Esophagus muscularis mucosa (tissue), 4 donors: ENCODE measurements at regions not wholly inside any gene's neighbourhood (a gene's known extent, or its start where the extent isn't known, plus 50 kb on each side); places are given as distances from the start of the nearest gene placed in this dataset.

Experiments
- EP300 ChIP-seq: sonication (generic); formaldehyde crosslinking; IDR thresholded peaks from one replicate; pipeline ENCODE4 v1.6.1; 2017; ENCODE audit warnings: antibody characterized with exemption
- POLR2A ChIP-seq: fragments of 450-650 bp; IDR thresholded peaks from one replicate; pipeline ENCODE4 v1.6.1; 2017; ENCODE audit warnings: antibody characterized with exemption, moderate library complexity, mild to moderate bottlenecking, low read depth
- TF ChIP-seq, protein P1 (sequence below), 3 experiments: fragments of 200-600 bp in 2 of 3; fragments of 450-650 bp in 1 of 3; sonication (generic) in 2 of 3; IDR thresholded peaks; one replicate each; pipeline ENCODE4 v1.5.1; 2017 to 2019; ENCODE audit warnings: antibody characterized with exemption in 3 of 3, mild to moderate bottlenecking in 2 of 3, moderate library complexity in 1 of 3

DNA sequence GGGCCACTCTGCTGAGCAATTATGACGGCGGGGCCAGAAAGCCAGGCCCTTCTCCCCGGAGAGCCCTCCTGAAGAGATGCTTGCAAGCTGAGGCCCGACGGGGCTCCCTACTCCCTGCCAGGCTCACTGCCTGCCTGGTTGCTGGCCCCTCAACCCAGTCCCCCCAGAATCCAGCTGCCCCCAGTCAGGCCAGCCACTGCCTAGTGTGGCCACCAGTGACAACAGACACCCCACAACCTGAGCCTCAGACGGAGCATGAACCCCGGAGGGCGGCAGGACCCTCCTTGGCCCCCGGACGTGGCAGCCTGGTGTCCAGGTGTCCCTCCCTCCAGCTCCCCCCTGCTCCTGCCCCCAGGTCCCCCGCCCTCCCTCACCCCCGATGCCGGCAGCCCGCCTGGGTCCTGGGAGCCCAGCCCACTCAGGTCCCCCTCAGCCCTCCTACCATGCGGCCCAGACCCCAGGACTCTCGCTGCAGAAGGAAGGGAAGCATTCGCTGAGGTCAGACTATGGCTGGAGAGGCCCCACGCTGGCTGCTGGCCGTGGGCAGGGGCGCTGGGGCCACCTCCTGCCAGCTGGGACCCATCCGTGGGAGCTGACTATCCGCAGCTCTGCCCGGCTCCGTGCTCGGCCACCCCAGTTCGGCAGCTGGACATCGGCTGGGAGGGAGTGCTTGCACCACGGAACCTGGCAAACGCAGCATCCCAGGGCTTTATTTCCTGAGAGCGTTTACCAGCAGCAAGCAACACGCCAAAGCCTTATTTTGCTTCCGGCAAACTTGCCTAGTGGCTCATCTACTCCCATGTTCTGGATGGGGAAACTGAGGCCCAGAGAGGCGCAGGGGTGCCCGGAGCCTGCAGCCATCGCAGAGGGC lies 89.8 kb downstream of the UNCX start:
- TF ChIP-seq, protein P1, sequence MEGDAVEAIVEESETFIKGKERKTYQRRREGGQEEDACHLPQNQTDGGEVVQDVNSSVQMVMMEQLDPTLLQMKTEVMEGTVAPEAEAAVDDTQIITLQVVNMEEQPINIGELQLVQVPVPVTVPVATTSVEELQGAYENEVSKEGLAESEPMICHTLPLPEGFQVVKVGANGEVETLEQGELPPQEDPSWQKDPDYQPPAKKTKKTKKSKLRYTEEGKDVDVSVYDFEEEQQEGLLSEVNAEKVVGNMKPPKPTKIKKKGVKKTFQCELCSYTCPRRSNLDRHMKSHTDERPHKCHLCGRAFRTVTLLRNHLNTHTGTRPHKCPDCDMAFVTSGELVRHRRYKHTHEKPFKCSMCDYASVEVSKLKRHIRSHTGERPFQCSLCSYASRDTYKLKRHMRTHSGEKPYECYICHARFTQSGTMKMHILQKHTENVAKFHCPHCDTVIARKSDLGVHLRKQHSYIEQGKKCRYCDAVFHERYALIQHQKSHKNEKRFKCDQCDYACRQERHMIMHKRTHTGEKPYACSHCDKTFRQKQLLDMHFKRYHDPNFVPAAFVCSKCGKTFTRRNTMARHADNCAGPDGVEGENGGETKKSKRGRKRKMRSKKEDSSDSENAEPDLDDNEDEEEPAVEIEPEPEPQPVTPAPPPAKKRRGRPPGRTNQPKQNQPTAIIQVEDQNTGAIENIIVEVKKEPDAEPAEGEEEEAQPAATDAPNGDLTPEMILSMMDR (IDR thresholded peaks at IDR 0.05), result no peak
- TF ChIP-seq POLR2A (no peak), EP300 (no peak)
